ENCODE measurements at regions not wholly inside any gene's neighbourhood (a gene's known extent, or its start where the extent isn't known, plus 50 kb on each side); places are given as distances from the start of the nearest gene placed in this dataset.
"Not testable (repeated sequence)": the region's sequence is repeated elsewhere in the genome, so short reads cannot be mapped to it uniquely, and the experiment has no call there.

- DNase-seq (ENCODE audit: low spot score) = no peak
These were observed 68.3 kb upstream of the LYZL2 start for GRCh38 chr10:30697806-30698205.

- DNase-seq (ENCODE audit: low spot score) = not testable (repeated sequence)
These were observed 67.7 kb upstream of the LYZL2 start for GRCh38 chr10:30697221-30697620.

DNA sequence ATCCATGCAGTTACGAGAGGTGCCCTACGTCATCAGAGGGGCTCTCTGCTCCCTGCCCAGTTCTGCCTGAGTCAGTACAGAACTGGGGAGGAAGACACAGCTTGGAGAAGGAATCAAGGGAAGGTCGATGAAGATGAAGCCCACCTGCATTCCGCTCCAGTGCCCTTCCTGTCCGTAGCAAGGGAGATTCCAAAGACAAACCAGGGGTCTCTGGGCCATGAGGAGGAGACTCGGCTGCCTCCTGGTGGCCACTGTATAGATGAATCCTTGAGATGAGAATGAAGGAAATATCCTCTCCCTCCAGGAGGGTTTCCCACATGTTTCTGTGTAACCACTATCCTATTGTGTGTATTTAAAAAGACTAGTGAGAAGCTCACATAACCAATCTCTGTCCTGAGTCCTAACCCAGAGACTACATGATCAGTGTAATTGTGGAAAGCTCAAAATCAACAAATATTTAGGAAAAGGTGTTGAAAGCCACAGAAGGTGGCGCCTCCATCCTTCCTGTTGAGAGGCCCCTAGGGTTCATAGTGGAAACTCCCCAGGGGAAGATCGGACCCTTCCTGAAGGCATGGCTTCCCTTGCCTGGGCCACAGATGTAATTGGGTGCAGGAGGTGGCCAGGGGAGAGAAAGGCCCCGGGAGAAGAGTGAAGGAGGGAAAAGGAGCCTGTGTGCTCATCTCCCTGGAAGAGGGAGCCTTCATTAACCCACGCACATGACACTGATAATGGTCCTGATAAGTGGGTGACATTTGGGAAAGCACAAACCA, 67.0 kb upstream of the LYZL2 start:
- not testable (repeated sequence) for DNase-seq (ENCODE audit: low spot score)

- DNase-seq (ENCODE audit: low spot score) = peak; percentile 28
These were observed 66.1 kb upstream of the LYZL2 start for GRCh38 chr10:30695481-30696236.

- DNase-seq (ENCODE audit: low spot score) = no peak
These were observed 65.1 kb upstream of the LYZL2 start for GRCh38 chr10:30694518-30695228.

DNA sequence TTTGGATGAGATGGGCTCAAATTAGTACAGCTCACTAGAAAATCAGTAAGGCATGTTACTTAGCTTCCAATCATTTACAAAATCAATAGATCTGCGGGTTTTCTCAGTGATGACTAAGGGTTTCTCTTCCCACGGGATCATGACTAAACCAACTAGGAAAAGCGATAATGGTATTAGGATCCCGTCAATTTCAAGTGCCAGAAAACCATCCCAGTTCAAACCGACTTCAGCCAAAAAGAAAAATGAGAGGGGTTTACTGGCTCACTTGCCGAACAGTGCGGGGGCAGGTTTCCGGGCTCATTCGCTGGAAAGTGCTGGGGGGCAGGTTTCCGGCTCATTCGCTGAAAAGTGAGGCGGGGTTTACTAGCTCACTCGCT, 62.1 kb upstream of the LYZL2 start:
- no peak for DNase-seq (ENCODE audit: low spot score)

- not testable (repeated sequence) for DNase-seq (ENCODE audit: low spot score)
These were observed 61.5 kb upstream of the LYZL2 start for GRCh38 chr10:30690948-30691638.

GRCh38 chr10:30688456-30688855, 58.9 kb upstream of the LYZL2 start:
- no peak for DNase-seq (ENCODE audit: low spot score)

DNA sequence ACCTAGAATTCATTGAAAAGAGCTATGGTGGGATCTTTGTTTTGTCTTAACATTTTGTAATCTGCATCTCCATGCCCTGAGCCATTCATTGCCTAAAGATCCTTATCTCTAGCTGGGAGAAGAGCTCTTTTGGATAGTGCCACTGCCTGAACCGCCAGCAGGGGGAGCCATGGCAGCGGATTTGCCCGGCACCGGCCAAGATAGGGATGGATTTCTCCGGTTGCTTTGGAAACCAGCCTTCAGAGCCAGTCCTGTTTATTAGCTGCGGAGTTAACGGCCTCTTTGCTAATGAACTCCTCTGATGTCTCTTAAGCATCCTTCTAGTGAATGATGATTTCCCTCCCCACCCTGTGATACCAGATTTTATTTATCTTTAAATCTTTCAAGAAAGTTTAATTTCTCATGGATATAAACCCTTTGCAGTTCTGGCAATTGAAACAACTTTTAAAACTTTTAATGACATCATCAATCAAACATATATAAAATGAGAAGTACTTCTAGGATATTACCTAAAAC, 58.2 kb upstream of the LYZL2 start:
- DNase-seq (ENCODE audit: low spot score) = peak; percentile 81

- DNase-seq (ENCODE audit: low spot score) = no peak
These were observed 57.2 kb upstream of the LYZL2 start for GRCh38 chr10:30686708-30687107.

DNA sequence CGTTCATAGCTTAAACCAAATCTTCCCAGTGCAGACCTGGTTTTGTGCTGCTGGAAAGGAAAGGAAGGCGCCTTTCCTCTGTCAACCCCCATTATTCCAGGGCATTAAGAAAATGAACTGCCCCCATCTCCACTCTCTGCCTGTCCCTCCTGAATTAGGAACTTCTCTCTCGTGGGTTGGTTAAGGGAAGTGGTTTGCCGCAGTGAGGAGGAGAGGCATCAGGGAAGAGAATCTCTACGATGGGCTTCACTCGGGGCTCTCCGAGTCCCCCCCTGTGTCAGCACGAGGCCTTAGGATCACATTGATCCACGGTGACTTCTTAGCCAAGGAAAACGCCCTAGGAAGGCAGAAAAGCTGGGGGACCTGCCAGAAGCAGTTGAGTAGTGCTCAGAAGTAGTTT, 53.9 kb upstream of the LYZL2 start:
- DNase-seq (ENCODE audit: low spot score) = no peak

DNA sequence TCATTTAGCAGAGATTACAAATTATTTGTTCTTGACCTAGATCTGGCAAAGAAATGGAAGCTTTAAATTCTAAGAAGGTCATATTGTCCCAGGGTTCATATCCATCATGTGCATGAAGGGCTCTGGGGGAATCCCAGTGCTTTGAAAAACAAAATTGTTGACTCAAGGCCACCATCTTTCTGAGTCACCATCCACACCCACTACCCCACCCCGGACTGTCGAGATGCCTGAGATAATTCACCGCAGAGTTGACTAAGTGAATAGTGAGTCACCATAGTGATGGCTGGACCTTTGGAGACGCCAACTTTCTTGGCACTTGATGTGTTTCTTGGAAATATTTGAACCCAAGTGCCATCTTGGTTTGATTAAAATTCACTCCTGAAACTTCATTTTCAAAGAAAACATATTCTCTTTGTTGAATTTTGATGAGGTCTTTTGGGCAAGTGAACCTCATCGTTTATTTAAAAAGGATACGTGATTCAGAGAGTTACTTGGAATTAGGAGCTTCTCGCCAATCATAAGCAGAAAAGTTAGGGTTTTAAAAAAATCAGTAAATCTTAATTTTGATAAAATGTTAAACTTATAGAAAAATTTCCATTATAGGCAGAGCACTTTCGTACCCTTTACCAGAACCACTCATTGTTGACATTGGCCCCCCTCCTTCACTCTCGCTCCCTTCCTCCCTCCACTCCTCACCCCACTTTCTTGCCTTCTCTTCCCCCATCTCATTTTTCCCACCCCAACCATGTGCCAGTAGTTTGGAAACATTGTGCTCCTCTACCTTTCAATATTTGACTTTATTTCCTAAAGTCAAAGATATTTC, 53.0 kb upstream of the LYZL2 start:
- not testable (repeated sequence) for DNase-seq (ENCODE audit: low spot score)

DNA sequence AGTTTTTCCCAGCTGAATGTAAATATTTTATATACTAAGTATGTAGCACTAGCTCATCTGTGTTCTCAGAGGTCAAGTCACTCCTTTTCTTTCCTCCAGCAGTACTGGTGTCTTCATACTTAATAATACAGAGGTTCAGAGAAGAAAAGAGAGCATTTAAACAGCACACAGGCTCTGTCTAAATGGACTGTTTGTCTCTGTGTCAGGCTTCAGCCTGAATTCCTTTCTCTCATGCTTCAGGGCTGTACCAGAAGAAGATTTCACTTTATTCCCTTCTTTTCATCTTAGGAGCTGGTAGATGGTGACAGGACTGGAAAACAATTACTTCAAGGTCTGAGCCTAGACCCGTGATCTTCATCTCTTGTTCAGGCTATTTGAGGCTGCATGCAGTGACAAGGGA, 51.4 kb upstream of the LYZL2 start:
- DNase-seq (ENCODE audit: low spot score) = no peak

Data from mucosa of gallbladder (tissue), 1 donor.